ENCODE measurements at regions not wholly inside any gene's neighbourhood (a gene's known extent, or its start where the extent isn't known, plus 50 kb on each side); places are given as distances from the start of the nearest gene placed in this dataset.

GRCh38 chr1:34621916-34622315 lies 132.9 kb upstream of the GJB5 start:
- Histone ChIP-seq H3K4me2 (no peak overlapping the region), H3K9me2 (ENCODE audit: insufficient read depth) (no peaks in the 10 kb centered on the region), H3F3A (ENCODE audit: insufficient read depth, low read depth) (no peaks in the 10 kb centered on the region), H4K20me1 (ENCODE audit: insufficient read depth) (no peaks in the 10 kb centered on the region), H3K4me1 (replicated peaks; ENCODE audit: insufficient read depth) (no peaks in the 10 kb centered on the region), H3K27me3 (ENCODE audit: insufficient read depth, low read depth) (peaks cover 29% of the 10 kb centered on the region), H3K36me3 (ENCODE audit: low read depth) (no peaks in the 10 kb centered on the region), H3K9me3 (ENCODE audit: insufficient read depth, low read depth) (no peaks in the 10 kb centered on the region), H3K4me3 (no peak overlapping the region), H3K27ac (no peak overlapping the region), H2AFZ (no peak overlapping the region), H3K79me2 (ENCODE audit: low read depth) (no peaks in the 10 kb centered on the region)
- intact Hi-C loops (cut with micrococcal nuclease; ENCODE audit: unreplicated experiment) = no loop called here
- no peak for TF ChIP-seq CTCF (conservative IDR thresholded peaks at IDR 0.05)
- TF ChIP-seq EZH2 (IDR thresholded peaks at IDR 0.05; ENCODE audit: low read depth) = no peak
- CTCF ChIA-PET = no interaction called here
- BruUV-seq (replicated peaks) = no TSS peak
- POLR2A ChIA-PET (ENCODE audit: unreplicated experiment) = no interaction called here
- DNase-seq = no peak

DNA sequence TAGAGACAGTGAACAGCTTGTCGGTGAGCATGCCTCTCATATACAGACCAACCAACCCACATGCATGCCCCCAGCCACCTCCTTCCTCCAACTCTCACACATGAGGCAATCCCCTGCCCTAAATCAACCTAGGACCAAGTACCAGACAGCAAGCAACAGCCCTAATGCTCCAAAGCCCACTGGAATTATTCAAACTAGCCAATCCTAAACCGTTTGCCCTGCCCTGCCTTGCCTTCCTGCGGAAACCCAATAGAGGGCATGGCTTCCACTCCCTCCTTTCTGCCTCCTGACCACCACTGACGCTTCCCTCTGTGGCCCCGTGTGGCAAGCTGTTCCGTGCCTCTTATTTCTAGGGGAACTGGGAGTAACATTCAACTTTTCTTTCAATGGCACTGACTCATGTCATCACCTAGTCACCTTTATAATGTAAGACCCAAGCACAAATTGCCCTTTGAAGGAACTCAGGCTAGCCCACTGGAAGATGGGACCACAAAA lies 129.3 kb upstream of the GJB5 start:
- Histone ChIP-seq H3K4me2 (no peak overlapping the region), H2AFZ (no peak overlapping the region), H3K9me3 (ENCODE audit: insufficient read depth, low read depth) (no peaks in the 10 kb centered on the region), H3K9me2 (ENCODE audit: insufficient read depth) (no peaks in the 10 kb centered on the region), H3K4me3 (no peak overlapping the region), H3K27ac (no peak overlapping the region), H3F3A (ENCODE audit: insufficient read depth, low read depth) (no peaks in the 10 kb centered on the region), H3K36me3 (ENCODE audit: low read depth) (no peaks in the 10 kb centered on the region), H3K4me1 (replicated peaks; ENCODE audit: insufficient read depth) (no peaks in the 10 kb centered on the region), H3K27me3 (ENCODE audit: insufficient read depth, low read depth) (peaks cover 44% of the 10 kb centered on the region), H3K79me2 (ENCODE audit: low read depth) (no peaks in the 10 kb centered on the region), H4K20me1 (ENCODE audit: insufficient read depth) (no peaks in the 10 kb centered on the region)
- ChIA-PET POLR2A (ENCODE audit: unreplicated experiment) (no interaction called here), CTCF (no interaction called here)
- intact Hi-C loops (cut with micrococcal nuclease; ENCODE audit: unreplicated experiment) = no loop called here
- no TSS peak for BruUV-seq (replicated peaks)
- no peak for DNase-seq
- no peak for TF ChIP-seq CTCF (conservative IDR thresholded peaks at IDR 0.05)
- no peak for TF ChIP-seq EZH2 (IDR thresholded peaks at IDR 0.05; ENCODE audit: low read depth)

DNA sequence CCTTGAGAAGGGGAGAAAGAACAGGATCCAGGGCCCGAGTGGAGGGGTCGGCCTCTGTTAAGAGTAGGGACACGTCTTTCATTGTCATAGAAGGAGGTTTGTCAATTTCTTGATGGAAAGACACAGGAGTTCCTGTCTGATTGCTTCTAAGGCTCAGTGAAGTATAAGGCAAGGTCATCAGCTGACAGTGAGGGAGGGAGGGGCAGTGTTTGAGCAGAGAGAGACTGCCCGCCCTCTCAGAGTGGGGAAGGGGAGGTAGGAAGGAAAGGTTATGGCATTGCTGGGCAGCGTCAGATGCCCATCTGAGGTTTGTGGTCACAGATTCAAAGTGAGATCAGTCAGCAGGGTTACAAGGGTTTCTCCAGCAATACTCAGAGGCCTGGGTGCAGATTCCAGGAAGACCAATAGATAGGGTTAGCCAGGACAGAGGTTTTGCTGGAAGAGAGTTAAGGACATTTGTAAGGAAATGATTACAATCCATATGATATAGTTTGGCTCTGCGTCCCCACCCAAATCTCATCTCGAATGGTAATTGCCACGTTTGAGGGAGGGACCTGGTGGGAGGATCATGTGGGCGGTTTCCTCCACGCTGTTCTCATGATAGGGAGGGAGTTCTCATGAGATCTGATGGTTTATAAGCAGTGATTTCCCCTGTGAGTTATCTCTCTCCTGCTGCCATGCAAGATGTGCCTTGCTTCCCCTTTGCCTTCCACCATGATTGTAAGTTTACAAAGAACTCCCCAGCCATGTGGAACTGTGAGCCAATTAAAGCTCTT lies 127.2 kb upstream of the GJB5 start:
- no TSS peak for BruUV-seq (replicated peaks)
- no peaks in the 10 kb centered on the region for H3K9me3 ChIP-seq (ENCODE audit: insufficient read depth, low read depth)
- H3K27me3 ChIP-seq (ENCODE audit: insufficient read depth, low read depth) = peaks cover 41% of the 10 kb centered on the region
- no peak overlapping the region for H2AFZ ChIP-seq
- no peak overlapping the region for H3K4me2 ChIP-seq
- H4K20me1 ChIP-seq (ENCODE audit: insufficient read depth) = no peaks in the 10 kb centered on the region
- H3K36me3 ChIP-seq (ENCODE audit: low read depth) = no peaks in the 10 kb centered on the region
- no peak for TF ChIP-seq CTCF (conservative IDR thresholded peaks at IDR 0.05)
- TF ChIP-seq EZH2 (IDR thresholded peaks at IDR 0.05; ENCODE audit: low read depth) = no peak
- no peaks in the 10 kb centered on the region for H3K4me1 ChIP-seq (replicated peaks; ENCODE audit: insufficient read depth)
- H3K9me2 ChIP-seq (ENCODE audit: insufficient read depth) = no peaks in the 10 kb centered on the region
- no peak overlapping the region for H3K27ac ChIP-seq
- H3K79me2 ChIP-seq (ENCODE audit: low read depth) = no peaks in the 10 kb centered on the region
- POLR2A ChIA-PET (ENCODE audit: unreplicated experiment) = no interaction called here
- no peak overlapping the region for H3K4me3 ChIP-seq
- CTCF ChIA-PET = no interaction called here
- no peaks in the 10 kb centered on the region for H3F3A ChIP-seq (ENCODE audit: insufficient read depth, low read depth)
- intact Hi-C loops (cut with micrococcal nuclease; ENCODE audit: unreplicated experiment) = no loop called here
- DNase-seq = no peak

All from PC-9 (cell line).